KMS-11 (cell line): ENCODE measurements at regions not wholly inside any gene's neighbourhood (a gene's known extent, or its start where the extent isn't known, plus 50 kb on each side); places are given as distances from the start of the nearest gene placed in this dataset.

Experiments used
- H2AFZ ChIP-seq: fragments of 200-600 bp; sonication (generic); 2 replicates; pipeline ENCODE4 v1.6.1; 2016; ENCODE audit warnings: antibody characterized with exemption, mixed run types, low read depth
- H3K27ac ChIP-seq: fragments of 200-600 bp; sonication (generic); 2 replicates; pipeline ENCODE4 v1.6.1; 2016; ENCODE audit warnings: mild to moderate bottlenecking, mixed run types
- H3K27me3 ChIP-seq: fragments of 200-600 bp; sonication (generic); 2 replicates; pipeline ENCODE4 v1.6.1; 2017; ENCODE audit warnings: mild to moderate bottlenecking, low read depth, mixed run types, moderate library complexity; ENCODE audit not compliant: insufficient read depth
- H3K36me3 ChIP-seq: fragments of 200-600 bp; sonication (generic); 2 replicates; pipeline ENCODE4 v1.6.1; 2017; ENCODE audit warnings: mild to moderate bottlenecking, mixed run types; ENCODE audit not compliant: insufficient read depth
- H3K4me1 ChIP-seq: fragments of 200-600 bp; sonication (generic); 2 replicates; pipeline ENCODE4 v1.6.1; 2016; ENCODE audit warnings: mild to moderate bottlenecking, low read depth, mixed run types; ENCODE audit not compliant: poor library complexity, severe bottlenecking
- H3K4me2 ChIP-seq: fragments of 200-600 bp; sonication (generic); 2 replicates; pipeline ENCODE4 v1.7.0; 2016; ENCODE audit warnings: mild to moderate bottlenecking, mixed run types
- H3K4me3 ChIP-seq: fragments of 200-600 bp; sonication (generic); IDR thresholded peaks from 2 replicates; pipeline ENCODE4 v1.6.1; 2017; ENCODE audit warnings: low read depth, low read length, mixed read lengths; ENCODE audit not compliant: insufficient read depth
- H3K79me2 ChIP-seq: fragments of 200-600 bp; sonication (generic); 2 replicates; pipeline ENCODE4 v1.6.1; 2016; ENCODE audit warnings: low read depth, mixed run types; ENCODE audit not compliant: insufficient read depth
- H3K9ac ChIP-seq: fragments of 200-600 bp; sonication (generic); 2 replicates; pipeline ENCODE4 v1.6.1; 2016; ENCODE audit warnings: mild to moderate bottlenecking, mixed run types
- H4K20me1 ChIP-seq: fragments of 200-600 bp; sonication (generic); 2 replicates; pipeline ENCODE4 v1.6.1; 2016; ENCODE audit warnings: mild to moderate bottlenecking, mixed run types; ENCODE audit not compliant: insufficient read depth
- TF ChIP-seq, protein P1 (sequence below): fragments of 200-600 bp; sonication (generic); conservative IDR thresholded peaks from 2 replicates; pipeline ENCODE4 v1.6.1; 2017; ENCODE audit warnings: low read depth, mild to moderate bottlenecking, antibody characterized with exemption, low read length, moderate library complexity, mixed read lengths

DNA sequence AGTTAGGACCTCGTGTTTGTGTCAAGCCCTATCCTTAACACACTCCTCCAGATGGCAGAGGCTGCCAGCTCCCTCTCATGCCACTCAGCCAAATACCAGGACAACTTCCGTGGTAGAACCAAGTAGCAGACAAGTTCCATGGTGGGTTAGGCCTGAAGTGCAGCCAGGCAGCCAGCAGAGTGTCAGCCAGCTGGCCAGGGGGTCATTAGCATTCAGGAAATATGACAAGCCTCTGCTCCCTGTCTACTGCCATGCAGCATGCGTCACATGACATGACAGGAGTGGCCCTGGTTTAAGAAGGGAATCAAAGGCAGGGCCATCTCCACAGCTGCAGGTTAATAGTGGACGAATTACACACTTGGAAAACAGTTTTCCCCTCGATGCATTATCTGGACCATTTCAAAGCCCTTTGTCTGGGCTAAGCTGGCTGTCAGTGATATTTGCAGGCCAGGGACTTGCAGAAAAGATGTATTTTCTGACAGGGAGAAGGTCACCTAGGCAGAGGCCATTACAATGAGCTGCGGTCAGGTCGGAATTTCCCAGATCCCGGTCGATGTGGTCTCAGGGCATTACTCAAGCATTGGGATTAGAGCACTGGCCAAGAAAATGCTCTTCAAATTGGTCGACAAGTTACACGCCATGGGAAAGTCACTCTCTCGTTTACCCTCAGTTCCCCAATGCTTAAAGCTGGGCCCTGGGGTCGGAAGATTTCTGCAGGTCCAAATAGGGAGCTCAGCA is 461.7 kb upstream of the CADM1 start:
- Histone ChIP-seq H3K27me3 (no peaks in the 10 kb centered on the region), H3K4me2 (no peak overlapping the region), H4K20me1 (no peaks in the 10 kb centered on the region), H3K79me2 (no peaks in the 10 kb centered on the region), H2AFZ (no peak overlapping the region), H3K4me1 (no peaks in the 10 kb centered on the region), H3K9ac (no peak overlapping the region), H3K4me3 (no peak overlapping the region), H3K36me3 (no peaks in the 10 kb centered on the region), H3K27ac (no peak overlapping the region)
- TF ChIP-seq, protein P1, sequence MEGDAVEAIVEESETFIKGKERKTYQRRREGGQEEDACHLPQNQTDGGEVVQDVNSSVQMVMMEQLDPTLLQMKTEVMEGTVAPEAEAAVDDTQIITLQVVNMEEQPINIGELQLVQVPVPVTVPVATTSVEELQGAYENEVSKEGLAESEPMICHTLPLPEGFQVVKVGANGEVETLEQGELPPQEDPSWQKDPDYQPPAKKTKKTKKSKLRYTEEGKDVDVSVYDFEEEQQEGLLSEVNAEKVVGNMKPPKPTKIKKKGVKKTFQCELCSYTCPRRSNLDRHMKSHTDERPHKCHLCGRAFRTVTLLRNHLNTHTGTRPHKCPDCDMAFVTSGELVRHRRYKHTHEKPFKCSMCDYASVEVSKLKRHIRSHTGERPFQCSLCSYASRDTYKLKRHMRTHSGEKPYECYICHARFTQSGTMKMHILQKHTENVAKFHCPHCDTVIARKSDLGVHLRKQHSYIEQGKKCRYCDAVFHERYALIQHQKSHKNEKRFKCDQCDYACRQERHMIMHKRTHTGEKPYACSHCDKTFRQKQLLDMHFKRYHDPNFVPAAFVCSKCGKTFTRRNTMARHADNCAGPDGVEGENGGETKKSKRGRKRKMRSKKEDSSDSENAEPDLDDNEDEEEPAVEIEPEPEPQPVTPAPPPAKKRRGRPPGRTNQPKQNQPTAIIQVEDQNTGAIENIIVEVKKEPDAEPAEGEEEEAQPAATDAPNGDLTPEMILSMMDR, result no peak

DNA sequence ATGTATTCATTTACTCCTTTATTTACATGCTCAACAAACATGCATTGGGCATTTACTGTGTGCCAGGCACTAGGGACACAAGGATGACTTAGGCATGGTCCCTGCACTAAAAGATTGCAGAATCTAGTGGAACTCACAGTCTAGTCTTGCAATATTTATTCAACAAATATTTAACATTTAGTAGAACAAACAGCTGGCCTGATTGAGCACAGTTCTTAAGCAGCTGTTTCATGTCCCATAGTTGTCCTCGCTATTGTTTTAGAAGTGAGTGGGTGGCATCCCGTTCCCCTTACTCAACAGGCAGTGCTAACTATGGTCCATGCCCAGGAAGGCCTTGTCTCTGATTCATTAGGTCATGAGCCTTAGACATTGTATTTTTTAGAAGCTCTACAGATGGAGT is 459.9 kb upstream of the CADM1 start:
- Histone ChIP-seq H3K9ac (no peak overlapping the region), H3K4me3 (no peak overlapping the region), H3K36me3 (no peaks in the 10 kb centered on the region), H4K20me1 (no peaks in the 10 kb centered on the region), H3K79me2 (no peaks in the 10 kb centered on the region), H3K27ac (no peak overlapping the region), H3K4me1 (no peaks in the 10 kb centered on the region), H3K4me2 (no peak overlapping the region), H3K27me3 (no peaks in the 10 kb centered on the region), H2AFZ (no peak overlapping the region)
- TF ChIP-seq, protein P1, result no peak

DNA sequence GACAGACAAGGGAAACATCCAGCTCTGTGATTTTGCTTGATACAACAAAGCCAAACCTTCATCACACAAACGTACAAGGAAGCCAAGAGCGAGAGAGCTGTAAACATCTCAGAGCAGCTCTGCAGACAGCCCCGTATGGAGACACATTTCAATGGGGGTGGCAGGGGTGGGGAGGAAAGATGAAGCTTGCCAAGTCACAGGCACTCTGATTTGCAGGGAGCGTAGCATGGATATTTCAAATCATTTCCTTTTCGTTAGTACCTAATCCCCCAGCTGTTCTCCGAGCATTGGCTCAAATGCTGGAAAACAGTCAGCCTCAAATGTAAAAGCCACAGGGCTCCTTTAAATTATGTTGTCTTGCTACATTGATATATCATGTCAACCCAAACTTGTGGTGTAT is 458.9 kb upstream of the CADM1 start:
- Histone ChIP-seq H3K4me3 (no peak overlapping the region), H3K79me2 (no peaks in the 10 kb centered on the region), H3K36me3 (no peaks in the 10 kb centered on the region), H3K4me1 (no peaks in the 10 kb centered on the region), H3K9ac (no peak overlapping the region), H3K27ac (no peak overlapping the region), H2AFZ (no peak overlapping the region), H3K4me2 (no peak overlapping the region), H4K20me1 (no peaks in the 10 kb centered on the region), H3K27me3 (no peaks in the 10 kb centered on the region)
- TF ChIP-seq, protein P1, result no peak

DNA sequence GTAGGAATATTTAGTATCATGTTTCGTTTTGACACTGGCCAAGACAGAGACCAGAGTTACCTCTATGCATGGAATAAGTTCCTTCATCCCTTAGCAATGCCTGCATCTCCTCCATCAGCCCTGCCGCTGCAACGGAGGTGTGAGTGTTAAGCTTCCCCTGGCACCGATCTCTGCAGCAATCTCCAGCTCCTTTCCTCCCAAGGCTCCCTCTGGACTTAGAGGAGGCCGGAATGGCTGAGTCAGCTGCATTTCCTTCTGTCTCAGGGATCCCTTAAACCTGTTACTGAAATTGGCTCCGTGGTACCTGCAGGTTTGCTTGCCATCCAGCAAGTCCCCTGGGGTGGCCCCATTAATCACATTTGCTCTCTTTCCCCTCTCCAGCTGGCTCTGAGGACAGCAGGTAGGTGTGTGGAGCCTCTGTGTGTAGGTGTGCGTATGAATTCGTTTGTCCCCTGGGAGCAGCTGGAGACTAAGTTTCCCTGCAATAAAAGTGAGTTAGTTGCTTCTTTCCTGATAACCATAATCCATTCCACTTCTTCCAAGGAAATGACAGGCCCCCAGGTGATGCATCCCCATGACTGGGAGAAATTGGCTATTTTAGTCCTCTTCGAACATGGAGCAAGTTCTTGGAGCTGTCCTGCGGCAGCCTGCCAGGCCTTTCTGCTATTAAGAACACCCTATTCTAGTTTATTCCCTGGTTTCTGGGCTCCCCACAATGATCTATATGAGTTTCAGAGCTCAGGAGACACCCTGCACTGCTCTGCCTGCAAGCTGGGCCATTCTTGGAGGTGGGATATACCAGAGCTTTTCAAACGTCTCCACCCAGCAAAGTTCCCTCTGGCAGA is 457.2 kb upstream of the CADM1 start:
- H3K4me3 ChIP-seq, result no peak overlapping the region
- H3K27ac ChIP-seq, result no peak overlapping the region
- H4K20me1 ChIP-seq, result no peaks in the 10 kb centered on the region
- H2AFZ ChIP-seq, result no peak overlapping the region
- no peaks in the 10 kb centered on the region for H3K4me1 ChIP-seq
- no peaks in the 10 kb centered on the region for H3K79me2 ChIP-seq
- H3K36me3 ChIP-seq, result no peaks in the 10 kb centered on the region
- no peaks in the 10 kb centered on the region for H3K27me3 ChIP-seq
- no peak overlapping the region for H3K9ac ChIP-seq
- TF ChIP-seq, protein P1, result no peak
- H3K4me2 ChIP-seq, result no peak overlapping the region
